K562 (cell line): ENCODE measurements at regions not wholly inside any gene's neighbourhood (a gene's known extent, or its start where the extent isn't known, plus 50 kb on each side); places are given as distances from the start of the nearest gene placed in this dataset.

Experiments used
- CLOCK ChIP-seq: fragments of 250-450 bp; sonication (Bioruptor Pico); IDR thresholded peaks from 2 replicates; pipeline ENCODE4 v1.4.0; 2020; ENCODE audit warnings: mild to moderate bottlenecking, moderate library complexity, borderline replicate concordance
- CTCF ChIP-seq, 3 experiments: IDR thresholded peaks in 2 of 3; conservative IDR thresholded peaks in 1 of 3; 2 replicates each; pipeline ENCODE4 v1.5.1; 2011 to 2012; ENCODE audit warnings: low read length in 3 of 3, mild to moderate bottlenecking in 3 of 3, control low read depth in 2 of 3, improper control_type of control experiment in 1 of 3, inconsistent platforms in 1 of 3, low read depth in 1 of 3, mixed read lengths in 1 of 3, moderate library complexity in 1 of 3; ENCODE audit not compliant: insufficient read depth in 2 of 3
- SMARCA4 ChIP-seq: fragments of 450-650 bp; IDR thresholded peaks from 2 replicates; pipeline ENCODE4 v1.6.1; 2016
- ZNF384 ChIP-seq: IDR thresholded peaks from 2 replicates; pipeline ENCODE4 v1.6.1; 2012; ENCODE audit warnings: low read depth, low read length, improper control_type of control experiment

- TF ChIP-seq CLOCK: no peak
- TF ChIP-seq CTCF (IDR thresholded peaks at IDR 0.05 in 2 of 3, conservative IDR thresholded peaks at IDR 0.05 in 1 of 3; ENCODE audit: insufficient read depth in 2 of 3, low read depth in 1 of 3, low read length in 3 of 3): no peak
- TF ChIP-seq ZNF384: no peak
- no peak for TF ChIP-seq SMARCA4
These were observed 549.4 kb upstream of the CDH5 start for GRCh38 chr16:65817066-65817465.
